ENCODE measurements at regions not wholly inside any gene's neighbourhood (a gene's known extent, or its start where the extent isn't known, plus 50 kb on each side); places are given as distances from the start of the nearest gene placed in this dataset.
"Not testable (repeated sequence)": the region's sequence is repeated elsewhere in the genome, so short reads cannot be mapped to it uniquely, and the experiment has no call there.

DNA sequence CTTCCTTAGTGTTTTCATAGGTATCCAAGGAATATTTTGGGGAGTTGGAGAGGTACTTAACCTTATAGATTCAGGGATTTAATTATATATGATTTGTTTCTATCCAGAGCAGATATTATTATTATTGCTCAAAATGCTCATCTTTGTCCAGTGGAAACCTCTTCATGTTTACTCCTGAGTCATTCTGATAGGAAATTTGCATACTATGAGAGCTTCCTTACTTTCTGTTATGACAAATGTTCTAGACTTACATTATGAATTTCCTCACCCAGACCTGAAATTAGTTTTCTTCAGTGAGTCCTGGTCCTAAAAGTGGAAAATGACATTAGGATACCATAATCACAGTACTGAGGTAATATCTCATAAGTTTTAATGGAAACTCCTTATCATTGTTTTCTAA is 57.5 kb upstream of the PLPPR5 start:
- DNase-seq: no peak

DNA sequence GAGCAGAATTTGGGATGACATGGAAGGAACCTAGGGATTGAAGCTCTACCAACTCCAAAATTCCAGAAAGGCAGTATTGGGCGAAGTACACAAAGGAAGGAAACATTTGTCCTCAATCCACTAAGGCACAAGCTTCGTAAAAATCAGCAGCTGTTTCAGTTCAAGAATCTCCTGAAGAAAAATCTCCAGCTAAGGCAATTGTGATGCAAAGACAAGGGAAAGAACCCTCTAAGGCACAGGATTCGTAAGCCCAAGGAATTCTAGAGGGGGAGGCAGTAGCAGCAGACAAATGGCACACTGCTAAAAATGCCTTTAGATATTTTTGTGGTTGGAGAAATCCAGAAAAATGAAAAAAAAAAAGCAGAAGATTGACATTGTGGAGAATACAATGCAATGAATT is 64.5 kb upstream of the PLPPR5 start:
- no peak for DNase-seq

DNA sequence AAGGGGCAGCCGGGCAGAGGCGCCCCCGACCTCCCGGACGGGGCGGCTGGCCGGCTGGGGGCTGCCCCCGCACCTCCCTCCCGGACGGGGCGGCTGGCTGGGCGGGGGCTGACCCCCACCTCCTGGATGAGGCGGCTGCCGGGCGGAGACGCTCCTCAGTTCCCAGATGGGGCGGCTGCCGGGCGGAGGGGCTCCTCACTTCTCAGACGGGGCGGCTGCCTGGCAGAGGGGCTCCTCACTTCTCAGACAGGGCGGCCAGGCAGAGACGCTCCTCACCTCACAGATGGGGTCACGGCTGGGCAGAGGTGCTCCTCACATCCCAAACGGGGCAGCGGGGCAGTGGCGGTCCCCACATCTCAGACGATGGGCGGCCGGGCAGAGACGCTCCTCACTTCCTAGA is 73.9 kb upstream of the PLPPR5 start:
- not testable (repeated sequence) for DNase-seq

GRCh38 chr1:99082366-99082765 is 77.7 kb upstream of the PLPPR5 start:
- no peak for DNase-seq

DNA sequence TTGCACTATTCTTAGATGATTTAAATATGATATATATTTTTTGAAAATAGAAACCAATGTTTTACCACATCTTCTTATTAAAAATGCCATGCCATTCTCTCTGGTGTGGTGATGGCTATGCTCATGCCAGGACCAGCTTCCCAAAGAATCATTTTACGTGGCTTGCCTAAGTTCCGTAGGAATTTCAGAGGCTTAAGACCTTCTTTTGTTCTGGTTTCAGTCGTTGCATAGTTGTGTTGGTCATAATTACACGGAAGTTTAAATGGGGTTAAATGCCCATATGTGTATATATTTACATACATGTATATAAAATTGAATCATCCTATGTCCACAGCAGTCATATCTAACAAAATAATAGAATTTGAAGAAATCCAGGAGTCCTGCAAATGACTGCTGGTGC is 78.7 kb upstream of the PLPPR5 start:
- no peak for DNase-seq

DNA sequence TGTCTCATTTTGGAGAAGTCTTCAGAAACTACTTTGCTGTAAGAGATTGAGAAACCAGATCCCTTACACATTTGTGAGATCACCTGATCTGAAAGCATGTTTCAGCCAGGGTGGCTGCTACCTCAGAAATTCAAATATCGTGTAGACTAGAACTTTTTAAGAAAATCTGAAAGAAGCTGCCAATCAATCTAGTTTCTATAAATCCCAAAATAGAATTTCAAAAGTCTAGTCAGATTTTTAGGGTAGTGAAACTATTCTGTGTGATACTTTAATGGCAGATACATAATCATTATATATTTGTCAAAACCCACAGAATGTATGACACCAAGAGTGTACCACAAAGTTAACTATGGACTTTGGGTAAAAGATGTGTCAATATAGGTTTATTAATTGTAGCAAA is 79.9 kb upstream of the PLPPR5 start:
- no peak for DNase-seq

- DNase-seq: no peak
Observed at GRCh38 chr1:99086057-99086456, 81.4 kb upstream of the PLPPR5 start.

GRCh38 chr1:99098589-99098988 is 93.9 kb upstream of the PLPPR5 start:
- no peak for DNase-seq

GRCh38 chr1:99106274-99106673 is 101.6 kb upstream of the PLPPR5 start:
- no peak for DNase-seq

- DNase-seq: no peak
Observed at GRCh38 chr1:99107680-99108079, 103.0 kb upstream of the PLPPR5 start.

- DNase-seq: no peak
Observed at GRCh38 chr1:99110140-99111041, 105.7 kb upstream of the PLPPR5 start.

DNA sequence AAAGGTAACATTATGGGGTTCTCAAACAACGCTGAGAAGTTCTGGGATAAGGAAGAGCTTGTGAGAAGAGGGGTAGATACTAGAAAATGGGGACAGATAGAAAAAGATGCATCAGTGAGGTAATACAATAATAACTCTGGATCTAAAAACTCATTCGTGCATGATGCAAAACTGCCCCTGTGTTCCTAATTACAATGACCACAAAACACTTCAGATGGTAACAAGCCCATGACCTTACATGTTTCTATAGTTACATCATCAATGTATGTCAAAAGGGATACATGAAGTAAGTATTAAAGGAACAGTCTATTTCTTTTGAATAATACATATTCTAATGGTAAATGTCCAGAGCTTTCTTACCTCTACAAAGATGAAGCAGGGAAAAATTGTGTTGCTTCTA is 110.6 kb upstream of the PLPPR5 start:
- DNase-seq: peak; percentile 52

DNA sequence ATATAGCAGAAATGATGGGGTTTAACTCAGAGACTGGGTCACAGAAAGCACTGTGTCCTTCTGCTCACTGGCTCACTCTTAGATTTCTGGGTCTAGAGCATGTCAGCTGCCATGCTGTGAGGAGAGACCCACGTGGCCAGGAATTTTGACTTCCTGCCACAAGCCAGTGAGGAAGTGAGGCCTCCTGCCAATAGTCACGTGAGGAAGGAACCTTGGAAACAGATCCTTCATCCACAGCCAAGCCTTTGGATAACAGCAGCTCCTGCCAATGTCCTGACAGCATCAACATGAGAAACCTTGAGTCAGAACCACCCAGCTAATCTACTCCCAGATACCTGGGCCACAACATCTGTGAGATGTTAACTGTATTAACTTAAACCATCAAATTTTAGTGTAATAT is 114.5 kb upstream of the PLPPR5 start:
- no peak for DNase-seq

GRCh38 chr1:99122039-99122438 is 117.4 kb upstream of the PLPPR5 start:
- no peak for DNase-seq

DNA sequence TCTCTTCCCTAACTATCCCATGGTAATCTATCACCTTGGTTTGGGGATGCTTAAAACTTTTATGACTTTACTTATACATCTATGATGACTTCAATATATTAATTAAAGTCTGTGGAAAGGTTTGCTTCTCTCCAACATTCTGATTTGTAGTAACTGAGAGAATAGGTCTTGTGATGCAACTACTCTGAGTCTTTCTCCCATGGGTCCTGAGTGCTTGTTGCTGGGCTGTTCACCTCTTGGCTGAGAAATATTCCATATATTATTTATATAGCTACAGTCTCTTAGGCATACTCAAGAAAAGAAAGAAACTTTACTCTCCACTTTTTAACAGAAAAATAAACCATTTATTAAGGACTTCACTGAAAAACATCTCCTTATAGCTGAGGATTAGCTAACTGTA is 119.3 kb upstream of the PLPPR5 start:
- no peak for DNase-seq

DNA sequence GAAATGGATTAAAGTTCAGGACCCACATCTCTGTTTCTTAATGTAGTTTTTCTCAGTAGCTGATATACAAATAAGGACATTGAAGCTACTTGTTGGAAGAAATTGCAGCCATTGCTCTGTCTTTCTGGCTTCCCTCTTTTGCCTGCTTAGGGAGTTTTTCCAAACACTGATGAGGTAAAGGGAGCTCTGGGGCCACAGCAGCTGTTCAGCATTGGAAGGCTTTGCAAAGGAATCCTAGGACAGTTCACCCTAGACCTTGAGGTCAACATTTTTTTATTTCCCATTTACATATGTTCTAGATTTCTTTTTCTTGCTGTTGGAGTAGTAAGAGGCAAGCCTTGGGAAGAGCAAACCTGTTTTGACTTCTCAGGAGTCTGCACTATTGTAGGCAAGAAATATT is 126.9 kb upstream of the PLPPR5 start:
- no peak for DNase-seq

GRCh38 chr1:99133756-99134500 is 129.3 kb upstream of the PLPPR5 start:
- DNase-seq: no peak

DNA sequence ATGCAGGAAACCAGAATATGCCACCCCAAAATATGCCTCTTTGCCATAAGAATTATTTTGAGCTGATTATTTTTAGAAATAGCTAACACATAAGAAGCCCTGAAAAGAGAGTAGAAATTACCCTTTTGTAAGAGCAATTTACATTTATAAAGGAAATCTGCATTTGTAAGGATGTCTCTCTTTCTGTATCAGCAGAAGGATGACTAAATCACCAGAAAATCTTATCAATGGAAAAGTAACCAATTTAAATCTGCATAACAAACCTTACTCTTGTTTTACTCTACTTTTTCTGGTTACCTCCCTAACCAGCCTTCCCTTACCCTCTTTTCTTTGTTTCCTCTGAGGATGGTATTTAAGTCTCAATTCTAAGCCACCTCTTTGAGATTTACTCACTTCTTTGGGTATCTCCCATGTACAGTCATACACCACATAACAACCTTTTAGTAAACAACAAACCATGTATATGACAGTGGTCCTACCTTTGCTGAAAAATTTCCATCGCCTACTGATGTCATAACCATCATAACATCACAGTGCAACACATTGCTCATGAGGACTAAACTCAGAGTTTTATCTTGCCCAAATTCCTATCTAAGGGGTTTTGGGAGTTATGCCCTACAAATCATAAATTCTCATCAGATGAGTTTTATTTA is 126.6 kb upstream of the PLPPR4 start:
- no peak for DNase-seq

DNA sequence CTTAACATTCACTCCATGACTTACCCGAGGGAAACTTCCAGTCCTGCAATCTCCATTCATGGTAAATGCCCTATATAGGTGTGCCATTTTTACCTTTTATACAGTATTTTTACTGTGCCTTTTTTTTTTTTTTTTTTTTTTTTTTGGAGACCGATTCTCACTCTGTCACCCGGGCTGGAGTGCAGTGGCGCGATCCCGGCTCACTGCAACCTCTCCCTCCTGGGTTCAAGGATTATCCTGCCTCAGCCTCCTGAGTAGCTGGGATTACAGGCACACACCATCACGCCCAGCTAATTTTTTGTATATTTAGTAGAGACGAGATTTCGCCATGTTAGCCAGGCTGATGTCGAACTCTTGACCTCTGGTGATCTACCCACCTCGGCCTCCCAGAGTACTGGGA is 124.4 kb upstream of the PLPPR4 start:
- DNase-seq: no peak

GRCh38 chr1:99146129-99146848 is 118.0 kb upstream of the PLPPR4 start:
- no peak for DNase-seq

DNA sequence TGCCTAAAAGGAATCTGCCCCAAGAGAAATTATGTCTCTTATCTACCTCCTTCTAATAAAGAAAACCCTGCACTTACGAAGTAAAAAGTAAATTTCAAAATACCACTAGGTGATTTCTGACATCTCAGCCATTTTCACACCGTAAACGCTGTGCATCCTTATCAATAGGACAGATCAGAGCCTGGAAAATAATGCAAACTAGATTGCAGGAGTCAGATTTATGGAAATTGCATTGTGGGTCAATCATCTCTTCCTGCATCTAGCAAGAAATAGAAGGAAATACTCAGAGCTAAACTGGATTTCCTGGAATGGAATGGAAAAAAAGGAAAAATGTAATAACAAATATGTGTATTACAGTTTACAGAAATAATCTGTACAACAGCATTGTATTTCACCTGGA is 114.3 kb upstream of the PLPPR4 start:
- DNase-seq: no peak

GRCh38 chr1:99152132-99152531 is 112.2 kb upstream of the PLPPR4 start:
- no peak for DNase-seq

DNA sequence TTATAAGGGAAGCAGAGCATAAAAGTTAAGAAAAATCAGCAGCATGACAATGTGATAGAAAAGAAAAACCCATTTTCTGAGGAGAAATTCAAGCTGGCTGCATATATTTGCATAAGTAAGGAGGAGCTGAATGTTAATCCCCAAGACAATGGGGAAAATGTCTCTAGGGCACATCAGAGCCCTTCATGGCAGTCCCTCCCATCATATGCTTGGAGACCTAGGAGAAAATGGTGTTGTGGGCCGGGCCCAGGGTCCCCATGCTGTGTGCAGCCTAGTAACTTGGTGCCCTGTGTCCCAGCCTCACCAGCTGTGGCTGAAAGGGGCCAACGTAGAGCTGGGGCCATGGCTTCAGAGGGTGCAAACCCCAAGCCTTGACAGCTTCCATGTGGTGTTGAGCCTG is 100.6 kb upstream of the PLPPR4 start:
- no peak for DNase-seq
